Heart left ventricle (tissue), 16 donors: ENCODE measurements at regions not wholly inside any gene's neighbourhood (a gene's known extent, or its start where the extent isn't known, plus 50 kb on each side); places are given as distances from the start of the nearest gene placed in this dataset.
"Not testable (repeated sequence)": the region's sequence is repeated elsewhere in the genome, so short reads cannot be mapped to it uniquely, and the experiment has no call there.

Experiments used
- ATAC-seq, 4 donors: fragments of 200-7000 bp; cut with Tn5 transposase; one replicate each; pipeline ENCODE4 v1.9.1; 2020 to 2022; ENCODE audit warnings: moderate library complexity in 4 of 4, mild to moderate bottlenecking in 3 of 4, moderate number of reproducible peaks in 1 of 4
- DNase-seq, 5 donors: peaks; one replicate each; pipeline ENCODE4 v3.0.0-alpha.2; 2020
- H3K27ac ChIP-seq, 12 donors: fragments of 200-600 bp; sonication (generic) in 4 of 12; one replicate each; pipeline versions ENCODE4 v1.5.0 to v1.8.0; 2016 to 2022; ENCODE audit warnings: mild to moderate bottlenecking in 2 of 12
- H3K27me3 ChIP-seq, 9 donors: fragments of 200-600 bp; sonication (generic) in 2 of 9; one replicate each; pipeline versions ENCODE4 v1.5.1 to v1.8.0; 2016 to 2022; ENCODE audit warnings: mild to moderate bottlenecking in 3 of 9
- H3K36me3 ChIP-seq, 9 donors: fragments of 200-600 bp; sonication (generic) in 2 of 9; one replicate each; pipeline versions ENCODE4 v1.5.0 to v1.8.0; 2018 to 2022; ENCODE audit warnings: mild to moderate bottlenecking in 2 of 9
- H3K4me1 ChIP-seq, 12 donors: fragments of 200-600 bp; sonication (generic) in 4 of 12; one replicate each; pipeline versions ENCODE4 v1.5.0 to v1.8.0; 2016 to 2022; ENCODE audit warnings: mild to moderate bottlenecking in 3 of 12
- H3K4me3 ChIP-seq, 12 donors: fragments of 200-600 bp; sonication (generic) in 4 of 12; one replicate each; pipeline versions ENCODE4 v1.5.0 to v1.8.0; 2017 to 2022; ENCODE audit warnings: mild to moderate bottlenecking in 9 of 12, moderate library complexity in 4 of 12
- H3K9me3 ChIP-seq, 12 donors: fragments of 200-600 bp; sonication (generic) in 4 of 12; one replicate each; pipeline versions ENCODE4 v1.5.0 to v1.8.0; 2016 to 2022; ENCODE audit warnings: mild to moderate bottlenecking in 1 of 12
- POLR2A ChIP-seq, 2 donors: fragments of 450-650 bp; IDR thresholded peaks; one replicate each; pipeline ENCODE4 v1.6.1; 2017; ENCODE audit warnings: antibody characterized with exemption in 2 of 2, mild to moderate bottlenecking in 2 of 2, moderate library complexity in 2 of 2
- WGBS, 4 donors: extraction: QIAGEN DNeasy Blood & Tissue Kit in 2 of 4; methylation state at CpG; one replicate each; pipeline versions ENCODE4 v1.1.5 to v1.1.7; 2013 to 2018; 5-methylcytosine and 5-hydroxymethylcytosine counted together
- intact Hi-C, 10 donors: fragments of 100-400 bp; cut with DNase I; formaldehyde crosslinking; loops; one replicate each; pipeline versions ENCODE4 v1.11.1 to v1.14.2; 2022
- TF ChIP-seq, protein P1 (sequence below), 12 donors: fragments of 200-600 bp; sonication (generic) in 4 of 12; IDR thresholded peaks; one replicate each; pipeline versions ENCODE4 v1.5.0 to v1.8.0; 2018 to 2022; ENCODE audit warnings: antibody characterized with exemption in 12 of 12, mild to moderate bottlenecking in 5 of 12
- donor health status: ischemic (EF 13 %, LVEDD 7.1; RV severe dilation, severe dysfunction).
- donor health status: healthy with polysubstance abuse.
- donor health status: DM: no; HTN: yes; CAD: no.
- donor health status: DM: no; HTN: no; CAD: no.
- donor health status: ischemic (EF 25% LVEDD 6.9; RV normal size, moderate dysfunction).
- donor health status: ischemic (EF 25% LVEDD 5.7; RV mildly dilated, moderate dysfunction).
- donor health status: healthy.
- donor health status: DM: yes; HTN: yes; CAD: no.
- donor health status: ischemic (EF 35%, LVEDD 5.7; RV mildly dilated, moderate dysfunction).
- donor health status: nonischemic (EF 11% LVEDD 7.7; RV severe dilation, severe dysfunction).
- donor health status: DM: yes; HTN: yes; CAD: no.
- donor health status: PGD.
- donor health status: ischemic (EF 29% LVEDD 5.4; RV normal size, mild dysfunction).
- donor health status: nonischemic (EF 23%, LVEDD 6.1; RV moderate dilation, normal function).

DNA sequence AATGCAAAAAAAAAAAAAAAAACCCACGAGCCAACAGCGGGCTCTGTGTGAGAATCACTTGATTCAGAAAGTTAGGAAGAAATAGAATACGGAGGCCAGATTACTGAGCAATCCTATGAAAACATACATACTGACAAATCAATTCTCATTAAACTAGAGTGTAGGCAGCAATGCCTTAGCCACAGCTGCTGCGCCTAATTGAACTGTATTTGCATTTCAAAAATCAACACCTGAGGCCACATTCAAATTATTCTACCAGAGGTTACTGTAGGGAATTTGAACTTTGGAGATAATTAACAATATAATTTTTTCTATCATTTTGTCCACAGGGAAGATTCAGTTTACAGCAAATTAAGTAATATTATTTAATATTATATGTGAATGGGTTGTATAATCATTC, 138.4 kb upstream of the PLD5 start:
- DNase-seq (no peak), ATAC-seq (no peak)
- TF ChIP-seq POLR2A (IDR thresholded peaks at IDR 0.05), result no peak
- TF ChIP-seq, protein P1, sequence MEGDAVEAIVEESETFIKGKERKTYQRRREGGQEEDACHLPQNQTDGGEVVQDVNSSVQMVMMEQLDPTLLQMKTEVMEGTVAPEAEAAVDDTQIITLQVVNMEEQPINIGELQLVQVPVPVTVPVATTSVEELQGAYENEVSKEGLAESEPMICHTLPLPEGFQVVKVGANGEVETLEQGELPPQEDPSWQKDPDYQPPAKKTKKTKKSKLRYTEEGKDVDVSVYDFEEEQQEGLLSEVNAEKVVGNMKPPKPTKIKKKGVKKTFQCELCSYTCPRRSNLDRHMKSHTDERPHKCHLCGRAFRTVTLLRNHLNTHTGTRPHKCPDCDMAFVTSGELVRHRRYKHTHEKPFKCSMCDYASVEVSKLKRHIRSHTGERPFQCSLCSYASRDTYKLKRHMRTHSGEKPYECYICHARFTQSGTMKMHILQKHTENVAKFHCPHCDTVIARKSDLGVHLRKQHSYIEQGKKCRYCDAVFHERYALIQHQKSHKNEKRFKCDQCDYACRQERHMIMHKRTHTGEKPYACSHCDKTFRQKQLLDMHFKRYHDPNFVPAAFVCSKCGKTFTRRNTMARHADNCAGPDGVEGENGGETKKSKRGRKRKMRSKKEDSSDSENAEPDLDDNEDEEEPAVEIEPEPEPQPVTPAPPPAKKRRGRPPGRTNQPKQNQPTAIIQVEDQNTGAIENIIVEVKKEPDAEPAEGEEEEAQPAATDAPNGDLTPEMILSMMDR (IDR thresholded peaks at IDR 0.05), result no peak
- H3K9me3 ChIP-seq, result no peaks in the 10 kb centered on the region
- H3K4me1 ChIP-seq, result no peaks in the 10 kb centered on the region
- WGBS, 4 donors, result 86 to 92% (median 90%) methylated on average over 4 of the region's 4 CpGs
- no peak overlapping the region for H3K27ac ChIP-seq
- H3K27me3 ChIP-seq, result peaks cover 0 to 3% (median 0%) of the 10 kb centered on the region in 9 donors
- intact Hi-C loops, result no loop called here
- no peak overlapping the region for H3K4me3 ChIP-seq
- H3K36me3 ChIP-seq, result no peaks in the 10 kb centered on the region

DNA sequence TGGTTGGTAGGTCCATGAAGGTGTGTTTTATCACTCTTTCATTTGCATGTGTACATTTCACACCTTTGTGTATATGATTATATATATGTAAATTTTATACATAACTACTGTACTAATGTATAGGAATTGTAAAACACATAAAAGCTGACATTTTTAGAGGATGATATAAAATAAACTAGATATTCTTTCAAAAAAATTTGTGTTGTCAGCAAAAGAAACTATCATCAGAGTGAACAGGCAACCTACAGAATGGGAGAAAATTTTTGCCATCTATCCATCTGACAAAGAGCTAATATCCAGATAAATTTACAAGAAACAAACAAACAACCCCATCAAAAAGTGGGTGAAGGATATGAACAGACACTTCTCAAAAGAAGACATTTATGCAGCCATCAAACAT, 129.3 kb upstream of the PLD5 start:
- H3K4me3 ChIP-seq, DNase-seq, H3K27ac ChIP-seq, H3K4me1 ChIP-seq, H3K27me3 ChIP-seq, ATAC-seq, H3K9me3 ChIP-seq, intact Hi-C loops, H3K36me3 ChIP-seq: not testable (repeated sequence)

DNA sequence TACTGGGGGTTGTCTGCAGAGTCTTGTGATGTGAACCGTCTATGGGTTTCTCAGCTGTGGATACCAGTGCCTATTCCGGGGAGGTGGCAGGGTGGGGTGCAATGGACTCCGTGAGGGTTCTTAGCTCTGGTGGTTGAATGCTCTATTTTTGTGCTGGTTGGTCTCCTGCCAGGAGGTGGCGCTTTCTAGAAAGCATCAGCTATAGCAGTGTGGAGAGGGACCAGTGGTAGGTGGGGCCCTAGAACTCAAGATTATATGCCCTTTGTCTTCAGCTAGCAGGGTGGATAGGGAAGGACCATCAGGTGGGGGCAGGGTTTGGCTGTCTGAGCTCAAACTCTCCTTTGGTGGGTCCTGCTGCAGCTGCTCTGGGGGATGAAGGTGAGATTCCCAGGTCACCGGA, 127.3 kb upstream of the PLD5 start:
- Histone ChIP-seq H3K36me3 (no peaks in the 10 kb centered on the region), H3K4me1 (no peaks in the 10 kb centered on the region), H3K9me3 (peaks cover 0 to 5% (median 0%) of the 10 kb centered on the region in 12 donors), H3K27ac (no peak overlapping the region), H3K27me3 (no peaks in the 10 kb centered on the region), H3K4me3 (no peak overlapping the region)
- no peak for DNase-seq
- TF ChIP-seq POLR2A (IDR thresholded peaks at IDR 0.05), result no peak
- TF ChIP-seq, protein P1 (IDR thresholded peaks at IDR 0.05), result peak in 4 of 12 donors; percentile 5 to 29 (median 12)
- 38 to 58% (median 44%) methylated on average over 5 of the region's 5 CpGs for WGBS, 4 donors
- intact Hi-C loops, result no loop called here
- no peak for ATAC-seq

DNA sequence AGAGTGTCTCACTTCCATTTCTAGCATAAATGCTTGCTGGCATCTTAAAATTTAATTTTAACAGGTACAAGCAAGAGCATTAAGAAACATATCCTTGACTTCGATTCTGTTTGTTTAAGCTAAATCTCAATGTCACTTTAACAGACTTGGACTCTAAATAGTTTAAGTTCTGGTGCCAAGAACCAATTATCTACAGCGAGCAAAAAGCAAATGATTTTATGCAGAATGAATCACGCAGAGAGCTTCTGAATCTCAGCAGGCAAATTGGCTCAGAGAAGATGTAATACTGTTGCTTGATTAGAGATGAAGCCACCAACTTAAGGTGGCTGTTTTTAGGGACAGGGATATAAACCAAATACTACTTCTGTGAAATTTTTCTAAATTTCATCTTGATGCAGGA, 117.0 kb upstream of the PLD5 start:
- Histone ChIP-seq H3K27ac (no peak overlapping the region), H3K9me3 (peaks cover 0 to 6% (median 0%) of the 10 kb centered on the region in 12 donors), H3K4me3 (no peak overlapping the region), H3K4me1 (no peaks in the 10 kb centered on the region), H3K27me3 (no peaks in the 10 kb centered on the region), H3K36me3 (no peaks in the 10 kb centered on the region)
- WGBS, 4 donors, result 73 to 76% (median 75%) methylated on average over 3 of the region's 3 CpGs
- ATAC-seq (no peak), DNase-seq (no peak)
- intact Hi-C loops, result no loop called here
- TF ChIP-seq, protein P1 (IDR thresholded peaks at IDR 0.05), result no peak
- TF ChIP-seq POLR2A (IDR thresholded peaks at IDR 0.05), result no peak

DNA sequence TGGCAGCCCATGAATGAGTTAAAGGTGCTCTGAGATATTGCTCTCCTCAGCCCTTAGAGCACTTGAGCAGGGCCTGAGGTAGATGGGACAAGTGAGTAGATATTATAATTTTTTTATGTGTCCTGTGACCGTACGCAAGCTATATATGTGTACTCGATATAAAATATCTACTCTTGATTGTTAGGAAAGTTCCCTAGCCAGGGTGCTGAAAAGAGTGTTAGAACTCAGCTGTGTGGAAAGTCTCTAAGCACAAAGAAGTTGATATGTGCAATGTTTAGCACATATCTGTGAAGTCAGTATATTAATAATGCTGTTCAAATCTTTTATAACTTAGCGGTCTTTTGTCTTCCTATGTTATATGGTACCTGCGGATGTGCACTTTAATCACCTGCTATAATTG, 114.6 kb upstream of the PLD5 start:
- Histone ChIP-seq H3K9me3 (peaks cover 0 to 6% (median 0%) of the 10 kb centered on the region in 12 donors), H3K27ac (no peak overlapping the region), H3K4me1 (no peaks in the 10 kb centered on the region), H3K27me3 (no peaks in the 10 kb centered on the region), H3K36me3 (no peaks in the 10 kb centered on the region), H3K4me3 (no peak overlapping the region)
- ATAC-seq (no peak), DNase-seq (no peak)
- no peak for TF ChIP-seq POLR2A (IDR thresholded peaks at IDR 0.05)
- TF ChIP-seq, protein P1 (IDR thresholded peaks at IDR 0.05), result no peak
- WGBS, 4 donors, result 80 to 91% (median 82%) methylated on average over 5 of the region's 5 CpGs
- intact Hi-C loops, result no loop called here
